Fibroblast of pulmonary artery (primary cell): ENCODE measurements at regions not wholly inside any gene's neighbourhood (a gene's known extent, or its start where the extent isn't known, plus 50 kb on each side); places are given as distances from the start of the nearest gene placed in this dataset.

ENCODE experiments used
- DNase-seq: peaks from one replicate; pipeline ENCODE4 v3.0.0-alpha.2; 2010; ENCODE audit warnings: low read depth
- H3K4me3 ChIP-seq: replicated peaks from 2 replicates; pipeline ENCODE4 v1.5.1; 2011; ENCODE audit warnings: low read depth, mild to moderate bottlenecking, control low read depth, low read length, moderate library complexity
- CTCF ChIP-seq: IDR thresholded peaks from 2 replicates; pipeline ENCODE4 v1.5.1; 2011; ENCODE audit warnings: mild to moderate bottlenecking, control low read depth, low read length, inconsistent platforms; ENCODE audit errors: missing control alignments

GRCh38 chr7:132643302-132643701, 67.0 kb upstream of the PLXNA4 start:
- DNase-seq, result no peak
- no peak overlapping the region for H3K4me3 ChIP-seq
- TF ChIP-seq CTCF, result no peak

GRCh38 chr7:132641238-132641637, 65.0 kb upstream of the PLXNA4 start:
- no peak overlapping the region for H3K4me3 ChIP-seq
- DNase-seq, result no peak
- TF ChIP-seq CTCF, result no peak

- TF ChIP-seq CTCF, result no peak
- no peak for DNase-seq
- H3K4me3 ChIP-seq, result no peak overlapping the region
Measured at GRCh38 chr7:132639983-132640382, 63.7 kb upstream of the PLXNA4 start.

GRCh38 chr7:132638000-132638399, 61.7 kb upstream of the PLXNA4 start:
- DNase-seq, result no peak
- H3K4me3 ChIP-seq, result no peak overlapping the region
- TF ChIP-seq CTCF, result no peak

GRCh38 chr7:132636581-132636980, 60.3 kb upstream of the PLXNA4 start:
- DNase-seq, result no peak
- TF ChIP-seq CTCF, result no peak
- H3K4me3 ChIP-seq, result no peak overlapping the region

- no peak for TF ChIP-seq CTCF
- H3K4me3 ChIP-seq, result no peak overlapping the region
- DNase-seq, result no peak
Measured at GRCh38 chr7:132635127-132635526, 58.9 kb upstream of the PLXNA4 start.

GRCh38 chr7:132630834-132631233, 54.6 kb upstream of the PLXNA4 start:
- no peak overlapping the region for H3K4me3 ChIP-seq
- no peak for DNase-seq
- TF ChIP-seq CTCF, result no peak
